ENCODE measurements at regions not wholly inside any gene's neighbourhood (a gene's known extent, or its start where the extent isn't known, plus 50 kb on each side); places are given as distances from the start of the nearest gene placed in this dataset.

- in situ Hi-C loops (cut with MboI) (no loop called here), intact Hi-C loops (cut with micrococcal nuclease; ENCODE audit: unreplicated experiment) (no loop called here)
- Histone ChIP-seq H3K4me1 (ENCODE audit: control insufficient read depth, insufficient read depth, low read length) (no peaks in the 10 kb centered on the region), H3K27me3 (replicated peaks in 1 of 2; ENCODE audit: control insufficient read depth in 2 of 2, insufficient read depth in 2 of 2, low read length in 1 of 2) (no peaks in the 10 kb centered on the region), H3K9ac (ENCODE audit: control insufficient read depth, insufficient read depth, low read length) (no peak overlapping the region), H3K4me3 (no peak overlapping the region), H3K9me3 (replicated peaks; ENCODE audit: control insufficient read depth, insufficient read depth, low read length) (no peaks in the 10 kb centered on the region), H3K79me2 (ENCODE audit: control insufficient read depth, insufficient read depth, low read length) (no peaks in the 10 kb centered on the region), H3K4me2 (ENCODE audit: control insufficient read depth, insufficient read depth) (no peak overlapping the region), H4K20me1 (ENCODE audit: control insufficient read depth, insufficient read depth) (no peaks in the 10 kb centered on the region), H2AFZ (ENCODE audit: control insufficient read depth, low read depth, low read length) (no peak overlapping the region), H3K27ac (ENCODE audit: control insufficient read depth, insufficient read depth) (no peak overlapping the region), H3K36me3 (ENCODE audit: control insufficient read depth in 2 of 2, insufficient read depth in 2 of 2, low read length in 1 of 2) (no peaks in the 10 kb centered on the region)
- DNase-seq (ENCODE audit: low read depth, low spot score) (no peak), ATAC-seq (no peak), FAIRE-seq (no peak)
- CTCF ChIA-PET, result interaction anchor here (0.7 kb wide), 1 partner anchor 264 kb away, joined by 3 read pairs; no protein-coding TSS in a partner anchor
- TF ChIP-seq STAT3 (IDR thresholded peaks at IDR 0.05; ENCODE audit: low read depth, low read length), result no peak
- no peak for TF ChIP-seq MTA3 (IDR thresholded peaks at IDR 0.05; ENCODE audit: borderline replicate concordance, low read length)
- TF ChIP-seq TCF12 (IDR thresholded peaks at IDR 0.05; ENCODE audit: low read depth, low read length), result no peak
- TF ChIP-seq ZBED1 (IDR thresholded peaks at IDR 0.05; ENCODE audit: borderline replicate concordance), result no peak
- TF ChIP-seq, protein P1, sequence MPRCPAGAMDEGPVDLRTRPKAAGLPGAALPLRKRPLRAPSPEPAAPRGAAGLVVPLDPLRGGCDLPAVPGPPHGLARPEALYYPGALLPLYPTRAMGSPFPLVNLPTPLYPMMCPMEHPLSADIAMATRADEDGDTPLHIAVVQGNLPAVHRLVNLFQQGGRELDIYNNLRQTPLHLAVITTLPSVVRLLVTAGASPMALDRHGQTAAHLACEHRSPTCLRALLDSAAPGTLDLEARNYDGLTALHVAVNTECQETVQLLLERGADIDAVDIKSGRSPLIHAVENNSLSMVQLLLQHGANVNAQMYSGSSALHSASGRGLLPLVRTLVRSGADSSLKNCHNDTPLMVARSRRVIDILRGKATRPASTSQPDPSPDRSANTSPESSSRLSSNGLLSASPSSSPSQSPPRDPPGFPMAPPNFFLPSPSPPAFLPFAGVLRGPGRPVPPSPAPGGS (IDR thresholded peaks at IDR 0.05; ENCODE audit: borderline replicate concordance, insufficient read depth, low read depth, low read length, poor library complexity, severe bottlenecking), result no peak
- no peak for TF ChIP-seq BCL11A (IDR thresholded peaks at IDR 0.05; ENCODE audit: low read depth, low read length)
- TF ChIP-seq SUZ12 (IDR thresholded peaks at IDR 0.05; ENCODE audit: unreplicated experiment), result no peak
- TF ChIP-seq, protein P2, sequence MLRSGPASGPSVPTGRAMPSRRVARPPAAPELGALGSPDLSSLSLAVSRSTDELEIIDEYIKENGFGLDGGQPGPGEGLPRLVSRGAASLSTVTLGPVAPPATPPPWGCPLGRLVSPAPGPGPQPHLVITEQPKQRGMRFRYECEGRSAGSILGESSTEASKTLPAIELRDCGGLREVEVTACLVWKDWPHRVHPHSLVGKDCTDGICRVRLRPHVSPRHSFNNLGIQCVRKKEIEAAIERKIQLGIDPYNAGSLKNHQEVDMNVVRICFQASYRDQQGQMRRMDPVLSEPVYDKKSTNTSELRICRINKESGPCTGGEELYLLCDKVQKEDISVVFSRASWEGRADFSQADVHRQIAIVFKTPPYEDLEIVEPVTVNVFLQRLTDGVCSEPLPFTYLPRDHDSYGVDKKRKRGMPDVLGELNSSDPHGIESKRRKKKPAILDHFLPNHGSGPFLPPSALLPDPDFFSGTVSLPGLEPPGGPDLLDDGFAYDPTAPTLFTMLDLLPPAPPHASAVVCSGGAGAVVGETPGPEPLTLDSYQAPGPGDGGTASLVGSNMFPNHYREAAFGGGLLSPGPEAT (IDR thresholded peaks at IDR 0.05; ENCODE audit: low read depth), result no peak
- no peak for TF ChIP-seq SMARCA5 (IDR thresholded peaks at IDR 0.05)
- TF ChIP-seq RELA (IDR thresholded peaks at IDR 0.05; ENCODE audit: borderline replicate concordance, partially characterized antibody), result no peak
- TF ChIP-seq JUNB (IDR thresholded peaks at IDR 0.05), result no peak
- 47% methylated on average over 5 of the region's 5 CpGs for WGBS (ENCODE audit: insufficient coverage, insufficient replicate concordance, low lambda C conversion rate, missing lambda C conversion rate)
- SMC1A ChIA-PET (ENCODE audit: uncharacterized antibody, unreplicated experiment), result interaction anchor here (0.5 to 1.0 kb wide), 2 partner anchors 20 to 971 kb away, joined by 3 to 5 read pairs; no protein-coding TSS in a partner anchor
- BruUV-seq (replicated peaks), result no TSS peak
- RAD21 ChIA-PET (ENCODE audit: unreplicated experiment), result no interaction called here
- POLR2A ChIA-PET, result interaction anchor here (0.5 to 0.7 kb wide), 2 partner anchors 13 to 43 kb away, joined by 3 to 9 read pairs; no protein-coding TSS in a partner anchor
These were observed 244.5 kb upstream of the JARID2 start for GRCh38 chr6:15001326-15001910.

Data from GM12878 (cell line).